Calu3 (cell line): ENCODE measurements at regions not wholly inside any gene's neighbourhood (a gene's known extent, or its start where the extent isn't known, plus 50 kb on each side); places are given as distances from the start of the nearest gene placed in this dataset.

Source experiments
- BruUV-seq: library from RNA; stranded (reverse); fragments of 400-500 nt; replicated peaks from 2 replicates; lab custom pipeline; 2021; lab: Mats Ljungman, UMichigan
- CTCF ChIA-PET: fragments of 300-600 bp; sonication (Branson Sonifier 250); formaldehyde crosslinking; loops from one replicate; lab custom pipeline; 2022; ENCODE audit warnings: antibody characterized with exemption; lab: Charles Lee
- DNase-seq: peaks from one replicate; pipeline ENCODE4 v3.0.0; 2022
- H3K27ac Mint-ChIP-seq: one replicate; pipeline ENCODE4 v1.8.0; 2022; ENCODE audit warnings: mixed read lengths; ENCODE audit not compliant: unreplicated experiment
- H3K27me3 Mint-ChIP-seq: one replicate; pipeline ENCODE4 v1.8.0; 2022; ENCODE audit warnings: mixed read lengths; ENCODE audit not compliant: unreplicated experiment
- H3K36me3 Mint-ChIP-seq: one replicate; pipeline ENCODE4 v1.8.0; 2022; ENCODE audit warnings: mild to moderate bottlenecking, moderate library complexity, mixed read lengths; ENCODE audit not compliant: insufficient read depth, unreplicated experiment
- H3K4me1 Mint-ChIP-seq: one replicate; pipeline ENCODE4 v1.8.0; 2022; ENCODE audit warnings: mild to moderate bottlenecking, low read depth, mixed read lengths; ENCODE audit not compliant: unreplicated experiment
- H3K4me3 Mint-ChIP-seq: one replicate; pipeline ENCODE4 v1.8.0; 2022; ENCODE audit warnings: mild to moderate bottlenecking, low read depth, moderate library complexity, mixed read lengths; ENCODE audit not compliant: unreplicated experiment
- H3K9me3 Mint-ChIP-seq: one replicate; pipeline ENCODE4 v1.8.0; 2022; ENCODE audit warnings: low read depth, mixed read lengths; ENCODE audit not compliant: unreplicated experiment
- intact Hi-C: fragments of 100-400 bp; cut with micrococcal nuclease; formaldehyde crosslinking; loops from one replicate; pipeline ENCODE4 v1.10.0; 2022; ENCODE audit not compliant: unreplicated experiment
- TF ChIP-seq, protein P1 (sequence below): fragments of 200-600 bp; IDR thresholded peaks from one replicate; pipeline ENCODE4 v1.8.0; 2022; ENCODE audit warnings: antibody characterized with exemption; ENCODE audit not compliant: unreplicated experiment

GRCh38 chr6:117194271-117194670 is 71.1 kb upstream of the VGLL2 start:
- Mint-ChIP-seq H3K4me3 (no peak overlapping the region), H3K27me3 (no peaks in the 10 kb centered on the region), H3K9me3 (no peaks in the 10 kb centered on the region), H3K4me1 (peaks cover 25% of the 10 kb centered on the region), H3K27ac (peak overlapping the region; percentile 51), H3K36me3 (no peaks in the 10 kb centered on the region)
- BruUV-seq: no TSS peak
- no peak for DNase-seq
- CTCF ChIA-PET: interaction anchor here (1.0 to 1.5 kb wide), 2 partner anchors 10 to 26 kb away, joined by 5 to 8 read pairs; no protein-coding TSS in a partner anchor
- intact Hi-C loops: loop anchor here (5.0 to 10.0 kb wide), 2 partner anchors 121 to 312 kb away; no protein-coding TSS in a partner anchor
- TF ChIP-seq, protein P1, sequence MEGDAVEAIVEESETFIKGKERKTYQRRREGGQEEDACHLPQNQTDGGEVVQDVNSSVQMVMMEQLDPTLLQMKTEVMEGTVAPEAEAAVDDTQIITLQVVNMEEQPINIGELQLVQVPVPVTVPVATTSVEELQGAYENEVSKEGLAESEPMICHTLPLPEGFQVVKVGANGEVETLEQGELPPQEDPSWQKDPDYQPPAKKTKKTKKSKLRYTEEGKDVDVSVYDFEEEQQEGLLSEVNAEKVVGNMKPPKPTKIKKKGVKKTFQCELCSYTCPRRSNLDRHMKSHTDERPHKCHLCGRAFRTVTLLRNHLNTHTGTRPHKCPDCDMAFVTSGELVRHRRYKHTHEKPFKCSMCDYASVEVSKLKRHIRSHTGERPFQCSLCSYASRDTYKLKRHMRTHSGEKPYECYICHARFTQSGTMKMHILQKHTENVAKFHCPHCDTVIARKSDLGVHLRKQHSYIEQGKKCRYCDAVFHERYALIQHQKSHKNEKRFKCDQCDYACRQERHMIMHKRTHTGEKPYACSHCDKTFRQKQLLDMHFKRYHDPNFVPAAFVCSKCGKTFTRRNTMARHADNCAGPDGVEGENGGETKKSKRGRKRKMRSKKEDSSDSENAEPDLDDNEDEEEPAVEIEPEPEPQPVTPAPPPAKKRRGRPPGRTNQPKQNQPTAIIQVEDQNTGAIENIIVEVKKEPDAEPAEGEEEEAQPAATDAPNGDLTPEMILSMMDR: no peak

DNA sequence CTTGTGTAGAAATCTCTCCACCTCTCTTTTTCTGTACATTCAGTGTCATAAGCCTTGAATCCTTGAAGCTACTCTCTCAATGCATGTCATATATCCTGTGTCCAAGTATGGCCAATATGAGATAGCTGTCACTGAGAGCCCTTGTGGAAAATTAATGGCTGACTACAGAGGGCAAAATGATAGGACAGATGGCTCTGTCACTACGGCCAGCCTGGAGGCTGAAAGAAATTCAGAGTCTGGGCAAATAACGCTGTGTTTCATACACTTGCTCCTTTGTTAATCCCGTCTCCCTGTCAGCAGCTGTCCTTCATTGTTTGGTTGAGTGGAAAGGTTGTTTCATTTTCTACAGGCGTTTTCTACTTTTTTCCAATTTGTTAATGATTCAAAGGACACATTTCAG is 70.4 kb upstream of the VGLL2 start:
- no peaks in the 10 kb centered on the region for H3K36me3 Mint-ChIP-seq
- H3K4me3 Mint-ChIP-seq: no peak overlapping the region
- no peaks in the 10 kb centered on the region for H3K27me3 Mint-ChIP-seq
- no peak overlapping the region for H3K27ac Mint-ChIP-seq
- H3K9me3 Mint-ChIP-seq: no peaks in the 10 kb centered on the region
- DNase-seq: no peak
- intact Hi-C loops: loop anchor here (5.0 to 10.0 kb wide), 2 partner anchors 120 to 313 kb away; no protein-coding TSS in a partner anchor
- peaks cover 25% of the 10 kb centered on the region for H3K4me1 Mint-ChIP-seq
- TF ChIP-seq, protein P1: no peak
- CTCF ChIA-PET: interaction anchor here (0.6 to 1.5 kb wide), 3 partner anchors 10 to 27 kb away, joined by 5 to 9 read pairs (median 8); no protein-coding TSS in a partner anchor
- BruUV-seq: no TSS peak

DNA sequence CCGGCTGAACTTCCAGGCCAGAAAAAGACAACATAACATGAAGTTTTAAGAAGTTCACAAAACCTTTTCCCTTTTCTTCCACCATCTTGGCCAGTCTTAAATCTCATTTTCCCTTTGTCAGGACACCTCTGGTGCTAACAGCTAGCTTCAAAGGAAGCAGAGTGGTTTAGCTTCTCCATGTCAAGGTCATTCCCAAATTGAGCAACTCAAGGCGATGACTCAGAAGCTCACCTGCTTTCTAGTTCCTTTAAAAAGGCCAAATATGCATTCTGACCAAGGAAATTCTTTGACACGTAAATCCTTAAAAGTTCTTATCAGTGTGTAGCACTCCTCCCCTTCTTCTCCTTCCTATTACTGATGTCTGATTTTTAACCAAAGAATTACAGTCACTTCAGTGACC is 69.6 kb upstream of the VGLL2 start:
- CTCF ChIA-PET: interaction anchor here (0.6 to 1.5 kb wide), 3 partner anchors 15 to 1193 kb away, joined by 3 to 9 read pairs (median 8); no protein-coding TSS in a partner anchor
- Mint-ChIP-seq H3K36me3 (no peaks in the 10 kb centered on the region), H3K27me3 (no peaks in the 10 kb centered on the region), H3K4me1 (peaks cover 25% of the 10 kb centered on the region), H3K9me3 (no peaks in the 10 kb centered on the region), H3K4me3 (no peak overlapping the region), H3K27ac (peak overlapping the region; percentile 47)
- intact Hi-C loops: loop anchor here (10.0 kb wide), 1 partner anchor 119 kb away; no protein-coding TSS in a partner anchor
- peak; percentile 17 for DNase-seq
- BruUV-seq: no TSS peak
- TF ChIP-seq, protein P1: no peak

- TF ChIP-seq, protein P1: no peak
- CTCF ChIA-PET: no interaction called here
- no peak overlapping the region for H3K27ac Mint-ChIP-seq
- no peaks in the 10 kb centered on the region for H3K36me3 Mint-ChIP-seq
- H3K27me3 Mint-ChIP-seq: no peaks in the 10 kb centered on the region
- peaks cover 13% of the 10 kb centered on the region for H3K4me1 Mint-ChIP-seq
- intact Hi-C loops: no loop called here
- DNase-seq: no peak
- no peaks in the 10 kb centered on the region for H3K9me3 Mint-ChIP-seq
- BruUV-seq: no TSS peak
- no peak overlapping the region for H3K4me3 Mint-ChIP-seq
These were observed 65.3 kb upstream of the VGLL2 start for GRCh38 chr6:117200067-117200466.
